SU-DHL-6 (cell line): ENCODE measurements at regions not wholly inside any gene's neighbourhood (a gene's known extent, or its start where the extent isn't known, plus 50 kb on each side); places are given as distances from the start of the nearest gene placed in this dataset.

Experiments
- CTCF ChIP-seq: fragments of 200-600 bp; sonication (generic); IDR thresholded peaks from one replicate; pipeline ENCODE4 v1.5.1; 2017; ENCODE audit warnings: antibody characterized with exemption, mild to moderate bottlenecking, low read length, moderate library complexity; ENCODE audit not compliant: insufficient read depth, poor library complexity, severe bottlenecking
- EZH2phosphoT487 ChIP-seq: fragments of 200-600 bp; sonication (generic), shearing (Covaris generic); conservative IDR thresholded peaks from 2 replicates; pipeline ENCODE4 v1.6.1; 2018; ENCODE audit warnings: mild to moderate bottlenecking, antibody characterized with exemption, low read length, moderate library complexity, mixed read lengths

GRCh38 chr4:81526706-81527105, 55.0 kb upstream of the RASGEF1B start:
- TF ChIP-seq CTCF (no peak), EZH2phosphoT487 (no peak)
